ENCODE measurements at regions not wholly inside any gene's neighbourhood (a gene's known extent, or its start where the extent isn't known, plus 50 kb on each side); places are given as distances from the start of the nearest gene placed in this dataset.

GRCh38 chr11:25225078-25225477, 728.2 kb downstream of the LUZP2 start:
- no peak for TF ChIP-seq NFE2L2 (conservative IDR thresholded peaks at IDR 0.05; ENCODE audit: low read length)
- no peak for TF ChIP-seq CTCF (IDR thresholded peaks at IDR 0.05)
- TF ChIP-seq POLR2A (IDR thresholded peaks at IDR 0.05; ENCODE audit: low read length) = no peak
- no peak for TF ChIP-seq HDAC2 (IDR thresholded peaks at IDR 0.05)
- TF ChIP-seq ESRRA (IDR thresholded peaks at IDR 0.05; ENCODE audit: borderline replicate concordance, low read length) = no peak
- TF ChIP-seq, protein P1, sequence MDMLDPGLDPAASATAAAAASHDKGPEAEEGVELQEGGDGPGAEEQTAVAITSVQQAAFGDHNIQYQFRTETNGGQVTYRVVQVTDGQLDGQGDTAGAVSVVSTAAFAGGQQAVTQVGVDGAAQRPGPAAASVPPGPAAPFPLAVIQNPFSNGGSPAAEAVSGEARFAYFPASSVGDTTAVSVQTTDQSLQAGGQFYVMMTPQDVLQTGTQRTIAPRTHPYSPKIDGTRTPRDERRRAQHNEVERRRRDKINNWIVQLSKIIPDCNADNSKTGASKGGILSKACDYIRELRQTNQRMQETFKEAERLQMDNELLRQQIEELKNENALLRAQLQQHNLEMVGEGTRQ (IDR thresholded peaks at IDR 0.05) = no peak
- no peak for TF ChIP-seq ZNF302 (CRISPR knock-in tag; IDR thresholded peaks at IDR 0.05)
- TF ChIP-seq JUN (IDR thresholded peaks at IDR 0.05) = no peak
- no peak for TF ChIP-seq BHLHE40 (IDR thresholded peaks at IDR 0.05; ENCODE audit: low read depth, low read length)
- no peak for TF ChIP-seq CBX2 (IDR thresholded peaks at IDR 0.05; ENCODE audit: borderline replicate concordance, low read depth)
- TF ChIP-seq, protein P2, sequence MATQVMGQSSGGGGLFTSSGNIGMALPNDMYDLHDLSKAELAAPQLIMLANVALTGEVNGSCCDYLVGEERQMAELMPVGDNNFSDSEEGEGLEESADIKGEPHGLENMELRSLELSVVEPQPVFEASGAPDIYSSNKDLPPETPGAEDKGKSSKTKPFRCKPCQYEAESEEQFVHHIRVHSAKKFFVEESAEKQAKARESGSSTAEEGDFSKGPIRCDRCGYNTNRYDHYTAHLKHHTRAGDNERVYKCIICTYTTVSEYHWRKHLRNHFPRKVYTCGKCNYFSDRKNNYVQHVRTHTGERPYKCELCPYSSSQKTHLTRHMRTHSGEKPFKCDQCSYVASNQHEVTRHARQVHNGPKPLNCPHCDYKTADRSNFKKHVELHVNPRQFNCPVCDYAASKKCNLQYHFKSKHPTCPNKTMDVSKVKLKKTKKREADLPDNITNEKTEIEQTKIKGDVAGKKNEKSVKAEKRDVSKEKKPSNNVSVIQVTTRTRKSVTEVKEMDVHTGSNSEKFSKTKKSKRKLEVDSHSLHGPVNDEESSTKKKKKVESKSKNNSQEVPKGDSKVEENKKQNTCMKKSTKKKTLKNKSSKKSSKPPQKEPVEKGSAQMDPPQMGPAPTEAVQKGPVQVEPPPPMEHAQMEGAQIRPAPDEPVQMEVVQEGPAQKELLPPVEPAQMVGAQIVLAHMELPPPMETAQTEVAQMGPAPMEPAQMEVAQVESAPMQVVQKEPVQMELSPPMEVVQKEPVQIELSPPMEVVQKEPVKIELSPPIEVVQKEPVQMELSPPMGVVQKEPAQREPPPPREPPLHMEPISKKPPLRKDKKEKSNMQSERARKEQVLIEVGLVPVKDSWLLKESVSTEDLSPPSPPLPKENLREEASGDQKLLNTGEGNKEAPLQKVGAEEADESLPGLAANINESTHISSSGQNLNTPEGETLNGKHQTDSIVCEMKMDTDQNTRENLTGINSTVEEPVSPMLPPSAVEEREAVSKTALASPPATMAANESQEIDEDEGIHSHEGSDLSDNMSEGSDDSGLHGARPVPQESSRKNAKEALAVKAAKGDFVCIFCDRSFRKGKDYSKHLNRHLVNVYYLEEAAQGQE (IDR thresholded peaks at IDR 0.05) = no peak
- TF ChIP-seq SMC3 (IDR thresholded peaks at IDR 0.05) = no peak

Measured in A549 (cell line).